C4-2B (cell line): ENCODE measurements at regions not wholly inside any gene's neighbourhood (a gene's known extent, or its start where the extent isn't known, plus 50 kb on each side); places are given as distances from the start of the nearest gene placed in this dataset.

Experiments
- CTCF ChIP-seq: fragments of 450-650 bp; conservative IDR thresholded peaks from 2 replicates; pipeline ENCODE4 v1.5.1; 2017; ENCODE audit warnings: mild to moderate bottlenecking
- ZFX ChIP-seq: fragments of 450-650 bp; IDR thresholded peaks from 2 replicates; pipeline ENCODE4 v1.6.1; 2017

GRCh38 chr4:29295280-29295679 lies 1424.9 kb upstream of the PCDH7 start:
- no peak for TF ChIP-seq CTCF
- TF ChIP-seq ZFX, result no peak
